GM18861 (cell line): ENCODE measurements at regions not wholly inside any gene's neighbourhood (a gene's known extent, or its start where the extent isn't known, plus 50 kb on each side); places are given as distances from the start of the nearest gene placed in this dataset.

Experiments
- ATAC-seq: cut with Tn5 transposase; IDR thresholded peaks from one replicate; pipeline ENCODE4 v1.9.1; 2021; ENCODE audit not compliant: unreplicated experiment

GRCh38 chr10:78383378-78384048, 349.9 kb downstream of the RPS24 start:
- ATAC-seq, result no peak

GRCh38 chr10:78384049-78384431, 350.4 kb downstream of the RPS24 start:
- no peak for ATAC-seq

GRCh38 chr10:78385599-78385998, 351.9 kb downstream of the RPS24 start:
- no peak for ATAC-seq

GRCh38 chr10:78386509-78386908, 352.8 kb downstream of the RPS24 start:
- ATAC-seq, result no peak

DNA sequence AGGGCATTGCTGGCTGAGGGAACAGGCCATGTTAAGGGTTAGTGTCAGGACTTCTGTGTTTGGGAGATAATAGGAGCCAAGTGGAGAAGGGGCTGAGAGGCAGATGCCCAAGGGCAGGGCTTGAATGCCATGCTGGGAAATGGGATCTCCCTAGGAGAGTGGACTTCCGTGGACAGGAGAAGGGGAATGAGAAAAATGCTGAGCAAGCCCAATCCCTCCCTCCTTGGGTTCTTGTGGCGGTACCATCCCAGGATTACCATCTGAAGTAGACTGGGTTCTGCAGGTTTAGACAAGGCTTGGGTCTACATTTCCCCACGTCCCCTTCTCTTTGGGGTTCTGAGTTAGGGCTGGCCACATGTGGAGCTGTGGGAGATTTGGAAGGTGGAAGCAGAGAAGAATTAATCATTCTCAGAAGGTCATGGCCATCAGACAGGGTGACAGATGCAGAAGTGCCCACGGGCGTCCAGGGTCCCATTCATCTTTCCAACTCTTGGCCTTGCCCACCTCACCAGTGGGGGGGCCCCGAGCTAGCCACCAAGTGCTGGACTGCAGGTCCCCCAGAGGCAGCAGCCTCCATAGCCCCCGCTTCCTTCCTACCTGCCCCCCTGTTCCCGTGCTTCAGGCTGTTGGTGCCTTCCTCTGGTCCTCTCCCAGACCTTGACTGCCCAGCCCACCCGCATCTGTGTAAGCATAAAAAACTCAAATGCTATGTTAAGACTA, 354.8 kb downstream of the RPS24 start:
- no peak for ATAC-seq

DNA sequence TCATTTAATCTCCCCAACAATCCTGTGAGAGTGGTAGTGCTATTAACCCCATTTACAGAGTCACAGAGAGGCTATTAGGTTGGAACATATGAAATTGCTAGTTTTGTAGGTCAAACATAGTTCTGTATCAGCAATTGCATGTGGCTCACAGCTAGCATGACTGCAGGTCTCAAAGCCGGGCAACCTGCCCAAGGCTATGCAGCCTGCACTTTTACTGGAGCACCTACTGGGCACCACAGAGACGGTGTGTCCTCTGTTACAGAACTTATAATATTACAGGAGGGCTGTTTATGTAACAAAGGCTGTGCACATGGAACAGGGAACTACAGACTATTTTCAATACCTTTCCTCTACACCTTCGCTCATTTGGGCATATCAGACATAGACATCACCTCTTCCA, 355.8 kb downstream of the RPS24 start:
- no peak for ATAC-seq

DNA sequence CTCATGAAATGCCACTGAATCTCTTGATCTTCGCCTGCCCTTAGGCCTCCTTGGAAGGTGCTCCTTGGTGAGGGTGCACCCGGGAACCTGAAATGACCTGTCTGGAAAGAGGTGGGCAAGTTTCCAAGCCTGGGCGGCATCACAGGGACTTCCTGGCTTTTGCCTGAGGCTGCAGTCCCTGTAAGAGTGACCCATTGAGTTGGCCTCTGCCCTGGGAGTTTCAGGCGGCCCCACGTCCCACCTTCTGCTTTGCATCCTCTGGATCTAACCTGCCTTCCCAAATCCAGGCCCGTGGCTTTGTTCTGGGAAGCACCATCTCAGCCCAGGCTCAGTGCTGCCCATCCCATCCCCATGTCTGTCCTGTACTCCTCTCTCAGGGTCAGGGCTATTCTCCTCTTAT, 356.4 kb downstream of the RPS24 start:
- ATAC-seq, result no peak

DNA sequence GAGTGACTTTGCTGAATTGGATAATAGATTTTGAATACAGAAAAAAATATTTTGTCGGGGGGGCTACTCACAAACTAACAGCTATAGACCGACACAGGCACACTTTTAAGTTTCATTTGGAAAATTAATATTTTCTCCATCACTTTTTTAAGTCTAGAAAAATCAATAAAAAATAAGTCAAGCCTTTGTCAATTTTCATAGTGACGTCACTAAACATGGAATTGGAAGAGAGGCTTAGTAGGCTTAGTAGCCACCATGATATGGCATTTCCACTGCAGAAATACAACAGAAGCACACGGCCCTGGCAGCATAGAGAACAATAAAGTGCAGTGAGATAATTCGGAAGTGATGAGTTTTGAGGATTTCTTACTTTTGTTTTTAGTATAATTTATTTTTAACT, 357.2 kb downstream of the RPS24 start:
- no peak for ATAC-seq

DNA sequence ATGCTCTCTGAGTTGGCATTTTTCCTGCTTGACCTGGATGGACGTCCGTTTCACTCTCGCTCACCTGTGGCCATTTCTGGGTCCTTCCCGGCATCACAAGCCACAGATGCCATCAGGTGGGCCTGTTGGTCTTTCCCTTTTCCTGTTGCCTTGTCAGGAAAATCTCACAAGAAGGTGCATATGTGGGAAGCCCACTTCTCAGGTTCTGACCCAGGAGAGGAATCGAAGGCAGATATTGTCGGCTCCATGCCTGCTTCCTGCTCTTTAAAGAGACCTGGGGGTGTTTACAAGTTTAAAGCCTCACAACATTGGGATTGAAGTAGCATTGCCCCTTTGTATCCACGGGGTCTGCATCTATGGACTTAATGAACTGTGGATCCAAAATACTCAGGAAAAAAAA, 357.9 kb downstream of the RPS24 start:
- ATAC-seq, result no peak

GRCh38 chr10:78392197-78392596, 358.5 kb downstream of the RPS24 start:
- ATAC-seq, result no peak

DNA sequence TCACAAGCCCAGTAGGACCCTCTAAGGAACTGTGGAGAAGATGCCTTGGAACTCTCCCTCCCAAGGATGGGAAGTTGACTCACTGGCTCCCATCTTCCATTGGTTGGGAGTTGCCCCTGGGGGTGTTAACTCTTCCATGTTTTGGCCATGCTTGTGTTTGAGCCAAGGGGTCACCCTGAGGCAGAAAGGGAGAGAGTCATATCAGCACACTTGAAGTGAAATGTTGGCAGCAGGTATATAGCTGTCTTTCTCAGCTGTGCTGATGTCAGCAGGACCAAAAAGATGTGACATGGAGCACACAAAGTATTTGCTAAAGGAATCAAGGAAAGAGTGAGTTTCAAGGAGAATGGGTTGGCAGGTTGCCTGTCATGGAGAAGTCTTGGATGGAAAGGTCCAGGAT, 359.4 kb downstream of the RPS24 start:
- no peak for ATAC-seq

DNA sequence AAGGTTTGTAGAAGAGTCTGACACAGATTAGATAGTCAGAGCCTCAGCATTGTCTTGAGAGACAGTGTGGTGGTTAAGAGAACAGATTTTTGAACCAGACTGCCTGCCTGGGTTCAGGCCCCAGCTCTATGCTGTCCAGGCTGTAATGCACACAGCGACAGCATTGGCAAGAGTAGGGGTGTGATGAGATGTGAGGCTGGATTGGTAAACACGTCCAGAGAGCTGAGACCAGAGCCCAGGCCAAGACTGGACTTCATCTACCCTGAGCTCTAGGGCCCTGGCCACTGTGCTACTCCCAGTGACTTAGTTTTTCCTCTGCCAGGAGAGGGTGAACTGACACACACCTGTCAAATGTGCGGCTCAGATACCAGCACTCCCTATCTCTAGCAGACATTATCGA, 360.4 kb downstream of the RPS24 start:
- ATAC-seq, result no peak

DNA sequence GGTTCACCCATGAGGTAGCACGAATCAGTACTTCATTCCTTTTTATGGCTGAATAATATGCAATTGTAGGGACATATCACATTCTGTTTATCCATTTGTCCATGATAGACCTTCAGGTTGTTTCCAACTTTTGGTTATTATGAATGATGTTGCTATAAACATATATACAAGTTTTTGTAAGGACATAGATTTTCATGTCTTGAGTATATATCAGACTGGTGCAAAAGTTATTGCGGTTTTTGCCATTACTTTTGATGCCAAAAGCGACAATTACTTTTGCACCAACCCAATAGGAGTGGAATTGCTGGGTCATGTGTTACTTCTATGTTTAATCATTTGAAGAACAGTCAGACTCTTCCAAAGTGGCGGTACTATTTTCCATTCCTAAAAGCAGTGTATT, 361.5 kb downstream of the RPS24 start:
- no peak for ATAC-seq

DNA sequence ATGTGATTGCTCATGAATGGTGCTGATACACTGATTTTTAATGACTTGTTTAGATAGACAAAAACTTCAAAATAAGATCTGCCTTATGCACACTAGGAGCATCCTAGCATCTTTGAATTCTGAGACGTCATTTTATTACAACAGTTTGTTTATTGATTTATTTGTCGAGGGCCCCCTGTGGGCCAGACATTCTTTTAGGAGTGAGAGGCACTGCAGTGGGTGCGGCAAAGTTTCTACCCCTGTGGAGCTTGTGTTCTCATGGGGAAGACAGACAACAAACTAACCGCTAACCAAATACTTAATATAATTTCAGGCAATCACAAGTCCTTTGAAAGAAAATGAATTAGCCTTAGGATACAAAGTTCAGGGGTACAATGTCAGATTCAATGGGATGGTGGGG, 363.1 kb downstream of the RPS24 start:
- no peak for ATAC-seq

DNA sequence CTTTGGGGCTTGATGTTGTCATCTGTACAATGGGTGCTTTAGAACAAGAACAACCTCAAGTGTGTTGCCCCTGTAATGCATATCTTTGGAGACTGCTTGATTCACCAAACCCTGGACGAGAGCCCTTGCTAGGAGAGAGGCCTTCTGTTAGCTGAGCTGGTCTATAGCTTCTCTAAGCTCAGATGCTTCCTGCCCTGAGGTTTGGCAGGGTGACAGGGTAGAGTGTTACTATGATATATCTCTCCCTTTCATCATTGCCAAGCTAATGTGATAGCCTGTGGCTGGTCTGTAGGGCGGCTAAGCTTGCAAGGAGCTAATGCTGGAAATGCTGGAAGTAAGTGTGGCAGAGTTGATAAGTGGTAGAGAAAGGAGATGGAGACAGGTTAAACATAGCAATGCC, 364.1 kb downstream of the RPS24 start:
- ATAC-seq, result no peak

DNA sequence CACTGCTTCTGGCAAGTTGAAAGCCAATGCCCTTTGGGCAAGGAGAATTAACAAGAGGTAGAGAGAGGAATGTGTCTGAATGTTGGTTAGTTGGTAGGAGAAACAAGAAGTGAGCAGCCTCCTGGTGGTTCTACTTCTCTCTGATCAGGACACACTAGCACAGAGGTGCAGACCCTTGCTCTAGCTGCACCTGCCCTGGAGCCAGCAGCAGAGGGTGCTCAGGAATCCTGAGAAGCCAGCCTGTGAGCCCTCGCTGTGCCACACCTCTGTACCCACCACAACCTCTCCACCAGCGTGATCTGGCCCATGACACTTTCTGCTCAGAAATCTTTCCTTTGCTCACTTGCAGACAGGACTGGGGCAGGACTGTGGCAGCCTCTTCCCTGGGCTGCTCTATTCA, 364.7 kb downstream of the RPS24 start:
- no peak for ATAC-seq

DNA sequence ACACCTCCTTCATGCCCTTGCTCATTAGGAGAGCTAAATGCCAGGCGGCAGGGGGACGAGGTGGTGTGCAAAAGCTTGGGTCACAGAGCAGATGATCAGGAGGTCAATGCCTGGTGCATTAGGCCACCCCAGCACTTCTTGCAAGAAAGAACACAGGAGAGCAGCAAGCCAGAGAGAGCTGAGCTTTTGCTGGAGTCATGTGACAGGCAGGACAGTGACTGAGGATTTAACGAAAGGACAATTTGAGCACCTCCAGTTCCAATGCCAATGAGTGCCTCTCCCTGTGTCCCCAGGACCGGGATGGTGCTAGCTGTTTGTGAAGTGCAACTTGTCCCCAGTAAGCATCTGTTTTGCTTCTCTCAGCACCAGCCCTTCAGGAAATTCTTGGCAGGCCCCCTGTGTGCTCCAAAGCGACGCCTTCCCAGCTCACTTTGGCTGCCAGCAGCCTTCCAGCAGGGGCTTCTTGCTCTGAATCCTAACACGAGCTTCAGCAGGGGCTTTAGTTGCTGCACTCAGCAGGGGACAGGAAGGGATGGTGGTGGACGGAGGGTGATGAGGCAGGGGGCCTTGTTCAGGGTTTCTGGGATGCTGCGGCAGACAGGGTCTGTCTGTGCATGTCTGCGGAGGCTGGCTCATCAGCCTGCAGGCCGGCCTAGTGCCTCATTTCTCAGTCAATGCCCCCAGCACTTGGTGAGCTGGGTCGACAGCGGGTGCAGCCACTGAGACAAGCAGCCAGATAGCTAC, 368.1 kb downstream of the RPS24 start:
- ATAC-seq, result no peak

DNA sequence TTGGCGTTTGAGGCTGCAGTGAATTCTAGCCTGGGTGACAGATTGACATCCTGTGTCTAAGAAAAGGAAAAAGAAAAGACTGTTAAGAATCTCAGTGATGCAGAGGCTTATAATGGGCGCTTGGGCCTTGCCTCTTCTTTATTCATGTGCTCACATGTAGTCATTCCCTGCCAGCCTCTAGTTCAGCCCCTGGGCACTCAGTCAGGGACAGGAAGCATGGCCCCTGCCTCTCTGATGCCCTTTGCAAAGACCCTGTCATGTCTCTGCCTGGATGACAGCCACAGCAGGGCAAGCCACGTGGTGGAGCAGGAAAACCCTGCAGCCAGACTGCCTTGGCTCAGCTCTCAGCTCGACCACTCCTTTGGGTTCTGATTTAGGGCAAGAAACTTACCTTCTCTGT, 368.9 kb downstream of the RPS24 start:
- ATAC-seq, result no peak

GRCh38 chr10:78403781-78404180, 370.1 kb downstream of the RPS24 start:
- no peak for ATAC-seq

DNA sequence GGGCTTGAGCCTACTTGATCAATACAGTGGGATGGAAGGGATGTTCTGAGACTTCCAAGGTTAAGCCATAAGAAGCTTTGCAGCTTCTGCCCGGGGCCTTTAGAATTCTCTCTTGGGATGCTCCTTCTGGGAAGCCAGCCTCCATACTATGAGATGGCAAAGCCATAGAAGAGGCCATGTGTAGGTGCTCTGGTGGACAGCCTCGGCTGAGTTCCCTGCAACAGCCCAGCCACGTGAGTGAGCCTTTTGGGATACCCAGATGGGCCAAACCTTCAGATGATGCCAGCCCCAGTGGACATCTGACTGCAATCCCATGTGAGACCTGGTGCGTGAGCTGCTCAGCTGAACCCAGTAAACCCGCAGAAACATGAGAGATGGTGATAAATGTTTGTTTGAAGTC, 370.6 kb downstream of the RPS24 start:
- no peak for ATAC-seq

DNA sequence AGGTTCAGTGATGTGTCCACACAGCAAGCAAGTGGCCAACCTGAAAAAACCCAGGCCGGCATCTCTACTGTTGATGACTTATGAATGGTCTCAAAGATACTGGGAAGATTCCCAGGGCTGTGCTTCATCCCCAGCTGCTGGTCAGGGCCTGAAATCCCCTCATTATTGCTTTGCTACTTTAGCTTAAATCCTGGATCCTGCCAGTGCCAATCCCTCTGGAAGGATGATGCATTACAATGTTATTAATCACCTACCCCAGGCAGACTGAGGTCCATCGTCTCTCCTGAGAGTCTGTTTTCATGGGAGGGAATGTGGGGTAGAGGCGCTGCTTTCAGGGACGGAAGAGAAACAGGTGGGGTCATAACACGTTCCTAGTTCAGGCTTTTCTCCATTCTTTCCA, 371.6 kb downstream of the RPS24 start:
- no peak for ATAC-seq

DNA sequence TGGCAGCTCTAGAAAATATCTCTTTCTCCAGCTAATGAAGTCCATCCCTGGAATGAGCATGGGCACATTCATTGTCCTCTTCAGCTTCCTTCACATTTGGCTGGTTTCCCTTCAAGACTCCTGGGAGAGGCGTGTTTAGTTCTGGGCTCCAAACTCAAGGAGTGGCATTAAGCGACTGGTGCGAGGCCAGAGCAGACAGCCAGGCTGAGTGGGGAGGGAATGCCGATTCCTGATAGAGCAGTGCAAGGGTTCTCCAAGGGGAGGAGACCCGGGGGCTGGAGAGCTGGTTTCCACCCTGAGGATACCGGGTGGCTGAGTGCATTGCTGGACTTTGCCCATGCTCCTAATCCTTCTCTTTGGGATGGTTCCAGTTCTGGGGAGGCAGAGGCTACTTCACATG, 372.1 kb downstream of the RPS24 start:
- no peak for ATAC-seq
